Astrocyte (in vitro differentiated cells and primary cell): ENCODE measurements at regions not wholly inside any gene's neighbourhood (a gene's known extent, or its start where the extent isn't known, plus 50 kb on each side); places are given as distances from the start of the nearest gene placed in this dataset.

Experiments
- DNase-seq: peaks from one replicate; pipeline ENCODE4 v3.0.0-alpha.2; 2010; ENCODE audit warnings: low read depth
- FAIRE-seq: peaks from 2 replicates; lab custom pipeline; 2011; peaks lifted over from hg19 to GRCh38; lab: Jason Lieb, UNC
- H2AFZ ChIP-seq: 2 replicates; pipeline ENCODE4 v1.6.0; 2012; ENCODE audit warnings: low read depth, low read length, inconsistent platforms
- H3K27ac ChIP-seq: 2 replicates; pipeline ENCODE4 v1.5.1; 2011; ENCODE audit warnings: low read depth, low read length, inconsistent platforms
- H3K27me3 ChIP-seq: 2 replicates; pipeline ENCODE4 v1.6.0; 2011; ENCODE audit warnings: low read length, inconsistent platforms; ENCODE audit not compliant: insufficient read depth
- H3K36me3 ChIP-seq: 2 replicates; pipeline ENCODE4 v1.5.1; 2011; ENCODE audit warnings: low read length, inconsistent platforms; ENCODE audit not compliant: insufficient read depth
- H3K4me1 ChIP-seq: 2 replicates; pipeline ENCODE4 v1.5.1; 2011; ENCODE audit warnings: low read length, inconsistent platforms; ENCODE audit not compliant: insufficient read depth
- H3K4me2 ChIP-seq: 2 replicates; pipeline ENCODE4 v1.6.0; 2012; ENCODE audit warnings: low read length, inconsistent platforms
- H3K4me3 ChIP-seq: 2 replicates; pipeline ENCODE4 v1.5.1; 2011; ENCODE audit warnings: low read depth, mild to moderate bottlenecking, low read length, inconsistent platforms; ENCODE audit not compliant: insufficient read depth
- H3K79me2 ChIP-seq: 2 replicates; pipeline ENCODE4 v1.6.0; 2012; ENCODE audit warnings: mild to moderate bottlenecking, low read length, inconsistent platforms; ENCODE audit not compliant: insufficient read depth
- H3K9ac ChIP-seq: 2 replicates; pipeline ENCODE4 v1.6.0; 2012; ENCODE audit warnings: mild to moderate bottlenecking, low read length, inconsistent platforms
- H3K9me3 ChIP-seq: 2 replicates; pipeline ENCODE4 v1.5.1; 2012; ENCODE audit warnings: low read depth, mild to moderate bottlenecking, low read length, inconsistent platforms; ENCODE audit not compliant: insufficient read depth
- H4K20me1 ChIP-seq: 2 replicates; pipeline ENCODE4 v1.6.0; 2012; ENCODE audit warnings: low read length, inconsistent platforms; ENCODE audit not compliant: insufficient read depth
- H3K27ac Mint-ChIP-seq: one replicate; pipeline ENCODE4 v1.8.0; 2021; ENCODE audit warnings: mild to moderate bottlenecking, mixed read lengths; ENCODE audit not compliant: unreplicated experiment
- H3K27me3 Mint-ChIP-seq: one replicate; pipeline ENCODE4 v1.8.0; 2021; ENCODE audit warnings: low read depth, mixed read lengths; ENCODE audit not compliant: unreplicated experiment
- H3K36me3 Mint-ChIP-seq: one replicate; pipeline ENCODE4 v1.8.0; 2021; ENCODE audit warnings: low read depth, mixed read lengths; ENCODE audit not compliant: unreplicated experiment
- H3K4me1 Mint-ChIP-seq: one replicate; pipeline ENCODE4 v1.8.0; 2021; ENCODE audit warnings: low read depth, mixed read lengths; ENCODE audit not compliant: unreplicated experiment
- H3K4me3 Mint-ChIP-seq: one replicate; pipeline ENCODE4 v1.8.0; 2021; ENCODE audit warnings: mild to moderate bottlenecking, moderate library complexity, mixed read lengths; ENCODE audit not compliant: unreplicated experiment
- H3K9me3 Mint-ChIP-seq: one replicate; pipeline ENCODE4 v1.8.0; 2021; ENCODE audit warnings: mild to moderate bottlenecking, mixed read lengths; ENCODE audit not compliant: unreplicated experiment
- EZH2 ChIP-seq: IDR thresholded peaks from 2 replicates; pipeline ENCODE4 v1.6.1; 2012; ENCODE audit warnings: mild to moderate bottlenecking, low read length, inconsistent platforms; ENCODE audit not compliant: insufficient read depth
- TF ChIP-seq, protein P1 (sequence below): IDR thresholded peaks from 2 replicates; pipeline ENCODE4 v1.5.1; 2011; ENCODE audit warnings: low read depth, mild to moderate bottlenecking, inconsistent platforms, low read length, moderate library complexity; ENCODE audit not compliant: insufficient read depth

DNA sequence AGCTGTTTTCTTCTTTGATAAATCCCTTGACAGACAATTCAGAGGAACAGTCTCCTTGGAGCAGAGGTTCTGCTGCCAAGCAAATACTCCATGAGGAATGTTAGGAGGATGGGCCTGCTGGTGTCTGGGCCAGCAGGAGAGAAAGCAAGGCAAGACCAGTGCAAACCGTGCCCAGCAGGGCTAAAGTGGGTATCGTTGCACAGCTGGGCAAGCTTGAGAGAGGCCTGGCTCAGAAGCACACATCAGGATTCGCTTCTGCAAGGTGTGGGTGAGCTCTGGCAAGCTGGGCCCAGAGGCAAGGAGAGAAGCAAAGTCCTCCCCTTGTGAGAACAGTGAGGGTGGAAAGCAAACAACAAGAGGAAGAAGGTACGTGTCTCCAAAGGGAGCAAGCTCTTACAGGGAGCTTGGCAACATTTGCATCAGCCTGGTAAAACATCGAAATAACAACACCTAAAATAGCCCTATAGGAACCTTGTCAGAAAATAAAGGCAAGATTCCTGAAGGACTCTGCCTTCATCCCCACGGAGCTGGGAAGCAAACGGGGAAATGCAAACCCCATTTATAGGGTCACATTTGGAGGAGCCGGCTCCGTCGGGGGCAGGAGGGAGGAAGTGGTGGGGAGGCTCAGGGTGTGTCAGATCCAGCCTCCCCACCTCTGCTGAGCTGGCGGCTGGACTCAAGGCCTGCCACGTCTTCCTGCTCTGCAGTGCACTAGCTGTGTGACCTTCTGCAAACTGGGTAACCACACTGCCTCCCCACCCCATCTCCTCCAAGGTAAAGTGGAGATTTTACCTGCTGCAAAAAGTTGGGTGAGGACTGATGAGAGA, 62.3 kb upstream of the HIVEP3 start:
- Histone ChIP-seq H4K20me1 (no peaks in the 10 kb centered on the region), H3K27ac (no peak overlapping the region), H3K9me3 (no peaks in the 10 kb centered on the region), H3K79me2 (peaks cover 8% of the 10 kb centered on the region), H3K4me2 (no peak overlapping the region), H3K4me3 (no peak overlapping the region), H3K27me3 (no peaks in the 10 kb centered on the region), H3K4me1 (peaks cover 5% of the 10 kb centered on the region), H2AFZ (no peak overlapping the region), H3K9ac (no peak overlapping the region), H3K36me3 (no peaks in the 10 kb centered on the region)
- FAIRE-seq = no peak
- no peak for TF ChIP-seq EZH2
- TF ChIP-seq, protein P1, sequence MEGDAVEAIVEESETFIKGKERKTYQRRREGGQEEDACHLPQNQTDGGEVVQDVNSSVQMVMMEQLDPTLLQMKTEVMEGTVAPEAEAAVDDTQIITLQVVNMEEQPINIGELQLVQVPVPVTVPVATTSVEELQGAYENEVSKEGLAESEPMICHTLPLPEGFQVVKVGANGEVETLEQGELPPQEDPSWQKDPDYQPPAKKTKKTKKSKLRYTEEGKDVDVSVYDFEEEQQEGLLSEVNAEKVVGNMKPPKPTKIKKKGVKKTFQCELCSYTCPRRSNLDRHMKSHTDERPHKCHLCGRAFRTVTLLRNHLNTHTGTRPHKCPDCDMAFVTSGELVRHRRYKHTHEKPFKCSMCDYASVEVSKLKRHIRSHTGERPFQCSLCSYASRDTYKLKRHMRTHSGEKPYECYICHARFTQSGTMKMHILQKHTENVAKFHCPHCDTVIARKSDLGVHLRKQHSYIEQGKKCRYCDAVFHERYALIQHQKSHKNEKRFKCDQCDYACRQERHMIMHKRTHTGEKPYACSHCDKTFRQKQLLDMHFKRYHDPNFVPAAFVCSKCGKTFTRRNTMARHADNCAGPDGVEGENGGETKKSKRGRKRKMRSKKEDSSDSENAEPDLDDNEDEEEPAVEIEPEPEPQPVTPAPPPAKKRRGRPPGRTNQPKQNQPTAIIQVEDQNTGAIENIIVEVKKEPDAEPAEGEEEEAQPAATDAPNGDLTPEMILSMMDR = no peak
- H3K4me1 Mint-ChIP-seq = peaks cover 11% of the 10 kb centered on the region
- H3K9me3 Mint-ChIP-seq = no peaks in the 10 kb centered on the region
- DNase-seq = no peak
- H3K27me3 Mint-ChIP-seq = peaks cover 7% of the 10 kb centered on the region
- no peak overlapping the region for H3K27ac Mint-ChIP-seq
- H3K4me3 Mint-ChIP-seq = no peak overlapping the region
- H3K36me3 Mint-ChIP-seq = peaks cover 3% of the 10 kb centered on the region

DNA sequence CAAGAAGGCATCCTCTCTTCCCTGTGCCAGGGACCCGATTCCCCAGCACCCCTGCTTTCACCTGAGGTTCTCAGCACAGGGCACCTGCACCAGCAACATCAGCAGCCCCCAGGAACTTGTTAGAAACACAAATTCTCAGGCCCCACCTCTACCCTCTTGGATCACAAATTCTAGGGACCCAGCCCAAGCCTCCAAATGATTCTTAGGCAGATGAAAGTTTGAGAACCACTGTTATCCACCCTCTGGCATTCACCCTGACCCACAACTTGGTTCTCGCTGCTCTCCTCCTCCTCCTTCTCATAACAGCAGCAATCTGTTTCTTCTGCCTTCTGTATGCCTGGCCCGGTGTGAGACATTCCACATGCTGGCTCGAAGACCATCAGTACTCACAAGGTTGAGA, 60.3 kb upstream of the HIVEP3 start:
- Histone ChIP-seq H3K4me1 (peaks cover 5% of the 10 kb centered on the region), H3K27me3 (no peaks in the 10 kb centered on the region), H4K20me1 (no peaks in the 10 kb centered on the region), H3K36me3 (no peaks in the 10 kb centered on the region), H3K4me3 (no peak overlapping the region), H3K27ac (no peak overlapping the region), H3K9me3 (no peaks in the 10 kb centered on the region), H2AFZ (no peak overlapping the region), H3K9ac (no peak overlapping the region), H3K79me2 (peaks cover 8% of the 10 kb centered on the region), H3K4me2 (no peak overlapping the region)
- TF ChIP-seq EZH2 = no peak
- TF ChIP-seq, protein P1 = no peak
- peaks cover 7% of the 10 kb centered on the region for H3K27me3 Mint-ChIP-seq
- no peaks in the 10 kb centered on the region for H3K36me3 Mint-ChIP-seq
- no peak overlapping the region for H3K4me3 Mint-ChIP-seq
- peaks cover 6% of the 10 kb centered on the region for H3K9me3 Mint-ChIP-seq
- DNase-seq = no peak
- FAIRE-seq = no peak
- H3K27ac Mint-ChIP-seq = no peak overlapping the region
- peaks cover 11% of the 10 kb centered on the region for H3K4me1 Mint-ChIP-seq

DNA sequence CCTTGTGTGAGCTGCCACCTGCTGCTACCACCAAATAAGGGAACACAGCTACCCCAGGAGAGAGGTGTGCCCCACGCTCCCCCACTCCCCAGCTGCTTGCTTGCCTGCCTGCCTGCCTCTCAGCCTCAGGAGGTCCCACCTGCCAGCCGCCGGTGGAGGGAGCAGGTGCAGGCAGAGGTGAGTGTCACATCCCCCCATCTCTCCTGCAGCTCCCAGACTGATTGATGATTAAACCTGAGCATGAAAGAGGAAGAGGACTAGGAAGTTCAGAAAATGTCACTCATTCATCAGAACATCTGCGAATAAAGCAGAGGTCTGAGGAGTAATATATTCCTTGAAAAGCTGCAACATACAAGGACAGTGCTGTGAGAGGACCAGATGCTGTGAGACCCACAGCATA, 58.6 kb upstream of the HIVEP3 start:
- Histone ChIP-seq H3K27ac (no peak overlapping the region), H3K27me3 (no peaks in the 10 kb centered on the region), H3K4me3 (no peak overlapping the region), H3K9me3 (no peaks in the 10 kb centered on the region), H3K4me1 (peaks cover 5% of the 10 kb centered on the region), H3K4me2 (no peak overlapping the region), H3K9ac (no peak overlapping the region), H3K36me3 (no peaks in the 10 kb centered on the region), H2AFZ (no peak overlapping the region), H3K79me2 (peaks cover 8% of the 10 kb centered on the region), H4K20me1 (peaks cover 5% of the 10 kb centered on the region)
- TF ChIP-seq, protein P1 = no peak
- TF ChIP-seq EZH2 = no peak
- Mint-ChIP-seq H3K27me3 (peaks cover 12% of the 10 kb centered on the region), H3K9me3 (peaks cover 6% of the 10 kb centered on the region), H3K27ac (no peak overlapping the region), H3K36me3 (no peaks in the 10 kb centered on the region), H3K4me3 (no peak overlapping the region), H3K4me1 (peaks cover 11% of the 10 kb centered on the region)
- DNase-seq (no peak), FAIRE-seq (no peak)
